HAP-1 (cell line): ENCODE measurements at regions not wholly inside any gene's neighbourhood (a gene's known extent, or its start where the extent isn't known, plus 50 kb on each side); places are given as distances from the start of the nearest gene placed in this dataset.
A peak's percentile ranks its signal among the peaks of the same experiment; 100 is the strongest.
"Not testable (repeated sequence)": the region's sequence is repeated elsewhere in the genome, so short reads cannot be mapped to it uniquely, and the experiment has no call there.

ENCODE experiments used
- DNase-seq, 2 experiments: peaks; one replicate each; pipeline ENCODE4 v3.0.0-alpha.2; 2016 to 2020; ENCODE audit warnings: low spot score in 2 of 2
- H3K27me3 ChIP-seq: fragments of 250-450 bp; sonication (Bioruptor Pico); 2 replicates; pipeline ENCODE4 v1.5.1; 2020; ENCODE audit warnings: low read depth, mild to moderate bottlenecking, moderate library complexity
- H3K36me3 ChIP-seq: fragments of 250-450 bp; sonication (Bioruptor Pico); replicated peaks from 2 replicates; pipeline ENCODE4 v1.5.1; 2020; ENCODE audit warnings: mild to moderate bottlenecking
- H3K4me1 ChIP-seq: fragments of 250-450 bp; sonication (Bioruptor Pico); 2 replicates; pipeline ENCODE4 v1.5.1; 2020; ENCODE audit warnings: mild to moderate bottlenecking
- H3K4me3 ChIP-seq: fragments of 250-450 bp; sonication (Bioruptor Pico); 2 replicates; pipeline ENCODE4 v1.5.1; 2020; ENCODE audit warnings: mild to moderate bottlenecking, moderate library complexity
- H3K9me3 ChIP-seq: fragments of 250-450 bp; sonication (Bioruptor Pico); 2 replicates; pipeline ENCODE4 v1.5.1; 2020; ENCODE audit warnings: mild to moderate bottlenecking, moderate library complexity
- in situ Hi-C: fragments of 300-500 bp; cut with MboI; formaldehyde crosslinking; loops from 3 replicates; pipeline ENCODE4 v1.14.3; 2020; ENCODE audit warnings: low sequenced_read_pairs, inconsistent platforms, mixed read lengths

GRCh38 chr1:199218065-199218464 lies 579.2 kb downstream of the PTPRC start:
- H3K27me3 ChIP-seq = no peaks in the 10 kb centered on the region
- no peaks in the 10 kb centered on the region for H3K36me3 ChIP-seq
- in situ Hi-C loops = no loop called here
- peaks cover 16% of the 10 kb centered on the region for H3K4me1 ChIP-seq
- DNase-seq = no peak
- H3K9me3 ChIP-seq = no peaks in the 10 kb centered on the region
- no peak overlapping the region for H3K4me3 ChIP-seq

- Histone ChIP-seq H3K4me3 (no peak overlapping the region), H3K9me3 (no peaks in the 10 kb centered on the region), H3K4me1 (peaks cover 16% of the 10 kb centered on the region), H3K27me3 (no peaks in the 10 kb centered on the region), H3K36me3 (no peaks in the 10 kb centered on the region)
- in situ Hi-C loops = no loop called here
- no peak for DNase-seq
Measured at GRCh38 chr1:199218533-199218932, 579.7 kb downstream of the PTPRC start.

DNA sequence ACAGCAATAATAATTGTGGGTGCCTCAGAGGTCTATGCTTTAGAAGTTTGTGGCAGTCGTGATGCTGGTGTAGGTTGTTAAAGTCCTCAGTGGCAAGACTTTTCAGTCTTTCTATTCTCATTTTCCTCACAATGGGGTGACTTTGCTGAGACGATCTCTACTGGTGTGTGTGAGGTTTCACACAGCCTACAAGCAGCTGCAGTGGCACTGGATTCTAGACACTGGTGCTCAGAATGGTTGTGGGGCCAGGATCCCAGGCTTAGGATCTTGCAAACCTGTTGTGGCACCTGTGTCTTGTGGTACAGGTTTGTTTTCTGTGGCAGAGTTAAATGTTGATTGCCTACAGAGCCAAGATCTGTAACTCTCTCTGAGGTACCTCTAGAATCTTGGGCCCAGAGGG lies 581.2 kb downstream of the PTPRC start:
- no peaks in the 10 kb centered on the region for H3K27me3 ChIP-seq
- no peak for DNase-seq
- H3K4me1 ChIP-seq = peaks cover 16% of the 10 kb centered on the region
- no peak overlapping the region for H3K4me3 ChIP-seq
- H3K9me3 ChIP-seq = no peaks in the 10 kb centered on the region
- in situ Hi-C loops = no loop called here
- no peaks in the 10 kb centered on the region for H3K36me3 ChIP-seq

- Histone ChIP-seq H3K4me1 (peaks cover 28% of the 10 kb centered on the region), H3K36me3 (no peaks in the 10 kb centered on the region), H3K27me3 (no peaks in the 10 kb centered on the region), H3K9me3 (no peaks in the 10 kb centered on the region), H3K4me3 (no peak overlapping the region)
- in situ Hi-C loops = no loop called here
- DNase-seq = no peak
Measured at GRCh38 chr1:199221371-199222150, 582.7 kb downstream of the PTPRC start.

DNA sequence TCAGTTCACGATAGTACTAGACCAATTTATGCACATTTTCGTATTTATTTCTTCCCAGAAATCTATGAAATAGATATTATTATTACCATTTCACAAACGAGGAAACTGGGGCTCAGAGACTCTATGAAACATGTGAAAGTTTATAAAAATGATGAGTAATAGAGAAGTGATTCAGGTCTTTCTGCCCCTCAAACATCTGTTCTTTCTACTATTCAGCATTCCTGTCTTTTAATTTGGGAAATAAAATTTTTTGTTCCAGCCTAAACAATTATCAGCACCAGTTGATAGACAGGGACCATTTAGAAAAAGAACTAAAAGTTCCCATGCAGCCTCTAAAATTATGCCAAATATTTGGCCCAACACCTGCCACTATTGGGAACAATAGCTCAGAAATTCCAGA lies 585.1 kb downstream of the PTPRC start:
- Histone ChIP-seq H3K36me3 (no peaks in the 10 kb centered on the region), H3K4me1 (peaks cover 21% of the 10 kb centered on the region), H3K9me3 (no peaks in the 10 kb centered on the region), H3K27me3 (no peaks in the 10 kb centered on the region), H3K4me3 (no peak overlapping the region)
- no peak for DNase-seq
- in situ Hi-C loops = no loop called here

- Histone ChIP-seq H3K4me1 (peaks cover 21% of the 10 kb centered on the region), H3K9me3 (no peaks in the 10 kb centered on the region), H3K4me3 (no peak overlapping the region), H3K27me3 (no peaks in the 10 kb centered on the region), H3K36me3 (no peaks in the 10 kb centered on the region)
- in situ Hi-C loops = no loop called here
- DNase-seq = no peak
Measured at GRCh38 chr1:199226163-199226562, 587.3 kb downstream of the PTPRC start.

- Histone ChIP-seq H3K4me1 (no peaks in the 10 kb centered on the region), H3K27me3 (no peaks in the 10 kb centered on the region), H3K9me3 (no peaks in the 10 kb centered on the region), H3K4me3 (no peak overlapping the region), H3K36me3 (no peaks in the 10 kb centered on the region)
- in situ Hi-C loops = loop anchor here (5.0 to 10.0 kb wide), 2 partner anchors 307 to 475 kb away; no protein-coding TSS in a partner anchor
- DNase-seq = no peak
Measured at GRCh38 chr1:199242147-199242546, 603.3 kb downstream of the PTPRC start.

DNA sequence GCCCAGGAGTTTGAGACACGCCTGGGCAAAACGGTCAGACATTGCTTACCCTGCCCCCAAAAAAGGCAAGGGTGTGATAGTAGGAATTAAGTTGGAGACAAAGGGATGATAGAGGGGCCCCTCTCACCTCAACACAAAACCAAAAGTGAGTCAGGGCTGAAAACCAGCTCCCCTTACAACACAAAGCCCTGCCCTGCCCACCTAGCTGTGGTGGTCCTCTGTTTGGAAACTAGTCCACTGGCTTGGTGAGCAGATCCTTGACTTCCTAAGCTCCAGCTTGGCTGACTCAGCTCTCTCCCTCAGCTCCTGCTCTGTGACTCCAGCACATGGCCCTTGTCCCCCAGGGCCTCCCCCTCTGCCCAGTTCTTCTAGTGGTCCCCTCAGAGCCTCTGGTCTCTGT lies 603.8 kb downstream of the PTPRC start:
- Histone ChIP-seq H3K4me1 (no peaks in the 10 kb centered on the region), H3K4me3 (no peak overlapping the region), H3K36me3 (no peaks in the 10 kb centered on the region), H3K9me3 (no peaks in the 10 kb centered on the region), H3K27me3 (no peaks in the 10 kb centered on the region)
- in situ Hi-C loops = loop anchor here (5.0 to 10.0 kb wide), 2 partner anchors 308 to 475 kb away; no protein-coding TSS in a partner anchor
- no peak for DNase-seq

DNA sequence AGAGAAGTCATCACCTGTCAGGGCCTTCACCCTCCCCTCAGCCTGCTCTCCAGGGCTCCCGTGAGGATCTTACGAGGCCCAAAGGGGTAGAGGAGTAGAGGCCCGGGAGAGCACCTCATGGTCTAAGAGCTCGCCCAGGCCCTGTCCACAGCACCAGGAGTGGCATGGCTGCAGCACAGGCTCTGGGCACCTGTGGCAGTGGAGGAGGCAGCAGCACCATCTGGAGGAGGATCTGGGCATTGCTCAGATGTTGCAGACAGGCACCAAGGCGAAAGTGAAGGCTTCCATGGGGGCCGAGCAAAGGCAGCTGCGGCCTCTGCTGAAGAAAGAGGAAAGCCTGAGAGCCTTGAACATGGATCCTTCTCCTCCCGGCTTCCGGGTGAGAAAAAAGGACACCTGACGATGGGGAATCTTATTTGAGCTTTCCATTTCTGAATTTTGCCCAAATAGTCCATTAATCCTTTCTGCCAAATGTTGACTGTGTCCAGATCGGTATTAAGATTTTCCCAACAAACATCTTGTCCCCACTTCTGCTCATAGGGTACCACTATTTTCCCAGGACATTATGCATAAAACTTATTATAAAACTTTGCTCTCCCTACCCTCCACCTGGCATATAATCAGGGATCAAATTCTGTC lies 604.7 kb downstream of the PTPRC start:
- no peaks in the 10 kb centered on the region for H3K4me1 ChIP-seq
- in situ Hi-C loops = loop anchor here (5.0 to 10.0 kb wide), 2 partner anchors 309 to 476 kb away; no protein-coding TSS in a partner anchor
- H3K4me3 ChIP-seq = no peak overlapping the region
- H3K9me3 ChIP-seq = no peaks in the 10 kb centered on the region
- H3K27me3 ChIP-seq = no peaks in the 10 kb centered on the region
- peak; percentile 65 to 90 for DNase-seq
- H3K36me3 ChIP-seq = no peaks in the 10 kb centered on the region

DNA sequence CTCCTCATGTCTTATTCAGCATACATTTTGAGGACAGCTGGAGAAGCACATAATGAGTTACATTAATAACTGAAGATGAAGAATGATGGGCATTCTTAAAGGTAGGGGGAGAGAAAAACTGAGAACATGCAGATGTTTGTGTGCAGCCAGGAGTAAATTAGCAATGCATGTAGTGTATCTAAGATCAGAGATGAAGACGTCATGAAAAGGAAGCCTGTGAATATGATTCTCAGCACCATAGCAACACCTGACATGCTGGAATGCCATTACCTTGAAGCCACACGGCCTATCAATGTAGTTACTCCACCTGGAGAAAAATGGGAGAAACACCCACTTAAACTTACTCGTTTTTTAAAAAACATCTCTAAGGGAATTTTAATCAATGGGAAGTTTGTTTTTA lies 607.1 kb downstream of the PTPRC start:
- H3K9me3 ChIP-seq = no peaks in the 10 kb centered on the region
- H3K4me3 ChIP-seq = no peak overlapping the region
- no peaks in the 10 kb centered on the region for H3K27me3 ChIP-seq
- in situ Hi-C loops = loop anchor here (10.0 kb wide), 1 partner anchor 311 kb away; no protein-coding TSS in a partner anchor
- no peaks in the 10 kb centered on the region for H3K4me1 ChIP-seq
- DNase-seq = no peak
- H3K36me3 ChIP-seq = no peaks in the 10 kb centered on the region

DNA sequence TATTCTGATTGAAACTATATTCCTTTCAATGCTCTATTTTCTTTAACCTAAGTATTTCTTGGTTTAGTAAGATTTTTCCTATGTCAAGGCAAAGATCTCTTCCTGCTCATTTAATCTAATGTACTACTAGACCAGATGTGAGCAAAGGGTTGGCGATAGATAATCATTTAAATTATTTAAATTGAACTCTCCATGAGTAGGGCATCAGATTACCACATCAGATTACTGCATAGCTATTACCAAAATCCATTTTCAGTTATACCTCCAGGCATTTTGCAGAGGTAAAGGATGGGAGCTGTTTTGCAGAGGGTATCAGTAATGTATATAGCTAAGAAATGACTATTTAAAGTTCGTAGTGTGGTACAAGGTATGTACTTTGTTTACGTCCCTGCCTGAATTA lies 607.9 kb downstream of the PTPRC start:
- no peak overlapping the region for H3K4me3 ChIP-seq
- no peaks in the 10 kb centered on the region for H3K4me1 ChIP-seq
- no peak for DNase-seq
- no peaks in the 10 kb centered on the region for H3K27me3 ChIP-seq
- H3K36me3 ChIP-seq = no peaks in the 10 kb centered on the region
- in situ Hi-C loops = loop anchor here (10.0 kb wide), 1 partner anchor 312 kb away; no protein-coding TSS in a partner anchor
- H3K9me3 ChIP-seq = no peaks in the 10 kb centered on the region

DNA sequence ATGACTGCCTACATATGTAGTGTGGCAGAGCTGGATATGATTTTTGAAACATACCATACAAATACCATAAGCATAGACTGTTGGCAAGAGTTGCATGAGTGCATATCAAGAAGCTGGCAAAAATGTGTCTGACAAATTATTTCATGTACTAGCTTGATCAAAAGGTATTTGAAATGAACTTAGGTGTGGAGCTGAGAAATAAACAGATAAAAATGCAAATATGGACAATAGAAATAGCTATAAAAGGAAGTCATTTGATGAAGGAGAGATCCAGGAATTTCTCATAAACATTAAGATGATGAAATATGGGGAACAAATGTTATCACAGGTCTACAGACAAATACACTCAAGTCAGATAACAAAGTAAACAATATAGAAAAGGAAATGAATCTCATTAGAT lies 609.1 kb downstream of the PTPRC start:
- in situ Hi-C loops = loop anchor here (10.0 kb wide), 1 partner anchor 313 kb away; no protein-coding TSS in a partner anchor
- Histone ChIP-seq H3K36me3 (no peaks in the 10 kb centered on the region), H3K27me3 (no peaks in the 10 kb centered on the region), H3K4me1 (no peaks in the 10 kb centered on the region), H3K4me3 (no peak overlapping the region), H3K9me3 (no peaks in the 10 kb centered on the region)
- no peak for DNase-seq

DNA sequence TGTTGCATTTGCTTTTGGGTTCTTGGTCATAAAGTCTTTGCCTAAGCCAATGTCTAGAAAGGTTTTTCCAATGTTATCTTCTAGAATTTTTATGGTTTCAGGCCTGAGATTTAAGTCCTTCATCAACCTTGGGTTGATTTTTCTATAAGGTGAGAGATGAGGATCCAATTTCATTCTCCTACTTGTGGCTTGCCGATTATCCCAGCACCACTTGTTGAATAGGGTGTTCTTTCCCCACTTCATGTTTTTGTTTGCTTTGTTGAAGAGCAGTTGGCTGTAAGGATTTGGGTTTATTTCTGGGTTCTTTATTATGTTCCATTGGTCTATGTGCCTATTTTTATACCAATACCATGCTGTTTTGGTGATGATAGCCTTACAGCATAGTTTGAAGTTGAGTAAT lies 615.2 kb downstream of the PTPRC start:
- in situ Hi-C loops, H3K27me3 ChIP-seq, H3K36me3 ChIP-seq, H3K4me1 ChIP-seq, DNase-seq, H3K4me3 ChIP-seq, H3K9me3 ChIP-seq: not testable (repeated sequence)

GRCh38 chr1:199261328-199261727 lies 622.5 kb downstream of the PTPRC start:
- H3K4me3 ChIP-seq = no peak overlapping the region
- H3K4me1 ChIP-seq = no peaks in the 10 kb centered on the region
- in situ Hi-C loops = no loop called here
- no peaks in the 10 kb centered on the region for H3K9me3 ChIP-seq
- no peaks in the 10 kb centered on the region for H3K36me3 ChIP-seq
- no peaks in the 10 kb centered on the region for H3K27me3 ChIP-seq
- DNase-seq = no peak
